ENCODE measurements at regions not wholly inside any gene's neighbourhood (a gene's known extent, or its start where the extent isn't known, plus 50 kb on each side); places are given as distances from the start of the nearest gene placed in this dataset.

DNA sequence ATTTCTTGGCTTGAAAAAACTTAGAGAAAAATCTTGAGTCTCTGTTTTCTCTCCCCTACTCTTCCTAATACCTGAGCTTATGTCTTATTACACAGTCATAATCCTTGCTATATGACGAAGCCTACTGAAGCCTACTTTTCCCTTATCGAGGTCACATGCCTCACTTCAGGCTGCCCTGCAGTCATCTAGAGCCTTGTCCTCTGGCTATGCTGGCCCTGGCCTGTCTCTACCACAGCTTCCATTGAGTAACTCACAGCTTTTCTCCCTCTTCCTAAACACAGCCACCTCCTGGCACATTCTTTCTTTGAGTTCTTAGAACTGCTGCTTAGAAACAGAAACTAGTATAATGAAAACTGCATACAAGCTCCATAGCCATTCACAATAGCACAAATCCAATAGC is 1698.3 kb downstream of the STIM2 start:
- DNase-seq: no peak
- intact Hi-C loops (cut with micrococcal nuclease): no loop called here
- no peak overlapping the region for H3K27ac Mint-ChIP-seq
- peaks cover 0 to 10% (median 1%) of the 10 kb centered on the region in 8 donors for H3K9me3 Mint-ChIP-seq
- Histone ChIP-seq H3K27me3 (ENCODE audit: insufficient read depth, low read length) (no peaks in the 10 kb centered on the region), H3K36me3 (ENCODE audit: insufficient read depth, low read length) (no peaks in the 10 kb centered on the region), H3K27ac (ENCODE audit: low read depth, low read length) (no peak overlapping the region), H3K9me3 (ENCODE audit: control insufficient read depth in 1 of 2, low read length in 2 of 2) (no peaks in the 10 kb centered on the region), H3K4me3 (ENCODE audit: low read length in 2 of 2) (no peak overlapping the region), H3K4me1 (ENCODE audit: insufficient read depth, low read length) (no peaks in the 10 kb centered on the region)
- H3K4me1 Mint-ChIP-seq: no peaks in the 10 kb centered on the region
- H3K4me3 Mint-ChIP-seq: no peak overlapping the region
- CTCF ChIA-PET (ENCODE audit: partially characterized antibody): no interaction called here
- POLR2A ChIA-PET (ENCODE audit: partially characterized antibody): no interaction called here
- no peaks in the 10 kb centered on the region for H3K36me3 Mint-ChIP-seq
- H3K27me3 Mint-ChIP-seq: no peaks in the 10 kb centered on the region

DNA sequence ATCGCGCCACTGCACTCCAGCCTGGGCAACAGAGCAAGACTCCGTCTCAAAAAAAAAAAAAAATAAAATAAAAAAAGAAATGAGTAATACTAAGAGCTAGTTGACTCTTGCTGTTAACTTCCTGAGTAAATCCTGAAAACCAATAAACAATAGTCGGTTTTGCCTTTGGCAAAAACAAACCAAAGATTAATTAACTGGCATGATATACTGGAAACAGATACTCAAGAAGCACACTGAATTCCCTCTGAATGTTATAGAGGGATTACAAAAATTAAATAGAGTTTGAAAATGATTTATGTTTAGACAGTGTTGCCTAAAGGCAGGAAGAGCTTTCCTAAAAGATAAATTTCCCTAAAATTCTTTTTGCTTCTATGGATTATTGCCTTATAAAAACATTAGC is 1702.3 kb downstream of the STIM2 start:
- Mint-ChIP-seq H3K4me3 (no peak overlapping the region), H3K4me1 (no peaks in the 10 kb centered on the region), H3K27me3 (no peaks in the 10 kb centered on the region), H3K9me3 (peaks cover 0 to 13% (median 6%) of the 10 kb centered on the region in 8 donors), H3K27ac (no peak overlapping the region), H3K36me3 (no peaks in the 10 kb centered on the region)
- no peaks in the 10 kb centered on the region for H3K36me3 ChIP-seq (ENCODE audit: insufficient read depth, low read length)
- H3K27me3 ChIP-seq (ENCODE audit: insufficient read depth, low read length): no peaks in the 10 kb centered on the region
- no peaks in the 10 kb centered on the region for H3K4me1 ChIP-seq (ENCODE audit: insufficient read depth, low read length)
- intact Hi-C loops (cut with micrococcal nuclease): no loop called here
- ChIA-PET CTCF (ENCODE audit: partially characterized antibody) (no interaction called here), POLR2A (ENCODE audit: partially characterized antibody) (no interaction called here)
- no peak overlapping the region for H3K4me3 ChIP-seq (ENCODE audit: low read length in 2 of 2)
- DNase-seq: no peak
- H3K9me3 ChIP-seq (ENCODE audit: control insufficient read depth in 1 of 2, low read length in 2 of 2): no peaks in the 10 kb centered on the region
- no peak overlapping the region for H3K27ac ChIP-seq (ENCODE audit: low read depth, low read length)

DNA sequence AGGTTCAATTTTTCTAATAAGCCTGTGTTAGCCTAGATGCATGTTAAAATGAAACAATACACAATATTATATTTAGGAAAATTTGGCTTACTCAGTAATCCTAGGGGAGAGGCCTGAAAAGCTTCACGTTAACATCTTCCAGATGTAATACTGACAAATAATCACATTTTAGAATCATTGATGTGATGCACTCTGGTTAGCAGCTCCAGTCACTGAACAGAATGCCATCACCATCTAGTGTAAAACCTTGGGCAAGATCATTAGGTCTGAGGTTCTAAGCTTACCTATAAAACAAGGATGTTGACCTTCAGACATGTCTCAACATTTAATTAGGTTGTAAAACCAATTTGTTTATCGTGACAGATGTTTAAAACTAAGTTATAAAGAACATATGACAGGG is 1704.8 kb downstream of the STIM2 start:
- ChIA-PET POLR2A (ENCODE audit: partially characterized antibody) (no interaction called here), CTCF (ENCODE audit: partially characterized antibody) (no interaction called here)
- no peak overlapping the region for H3K4me3 Mint-ChIP-seq
- no peak for DNase-seq
- H3K9me3 ChIP-seq (ENCODE audit: control insufficient read depth in 1 of 2, low read length in 2 of 2): no peaks in the 10 kb centered on the region
- no peak overlapping the region for H3K27ac ChIP-seq (ENCODE audit: low read depth, low read length)
- no peaks in the 10 kb centered on the region for H3K4me1 Mint-ChIP-seq
- no peak overlapping the region for H3K4me3 ChIP-seq (ENCODE audit: low read length in 2 of 2)
- H3K27me3 ChIP-seq (ENCODE audit: insufficient read depth, low read length): no peaks in the 10 kb centered on the region
- no peaks in the 10 kb centered on the region for H3K27me3 Mint-ChIP-seq
- H3K36me3 ChIP-seq (ENCODE audit: insufficient read depth, low read length): no peaks in the 10 kb centered on the region
- H3K27ac Mint-ChIP-seq: no peak overlapping the region
- H3K9me3 Mint-ChIP-seq: peaks cover 2 to 20% (median 11%) of the 10 kb centered on the region in 8 donors
- no peaks in the 10 kb centered on the region for H3K4me1 ChIP-seq (ENCODE audit: insufficient read depth, low read length)
- intact Hi-C loops (cut with micrococcal nuclease): no loop called here
- H3K36me3 Mint-ChIP-seq: peaks cover 0 to 4% of the 10 kb centered on the region in 2 donors

DNA sequence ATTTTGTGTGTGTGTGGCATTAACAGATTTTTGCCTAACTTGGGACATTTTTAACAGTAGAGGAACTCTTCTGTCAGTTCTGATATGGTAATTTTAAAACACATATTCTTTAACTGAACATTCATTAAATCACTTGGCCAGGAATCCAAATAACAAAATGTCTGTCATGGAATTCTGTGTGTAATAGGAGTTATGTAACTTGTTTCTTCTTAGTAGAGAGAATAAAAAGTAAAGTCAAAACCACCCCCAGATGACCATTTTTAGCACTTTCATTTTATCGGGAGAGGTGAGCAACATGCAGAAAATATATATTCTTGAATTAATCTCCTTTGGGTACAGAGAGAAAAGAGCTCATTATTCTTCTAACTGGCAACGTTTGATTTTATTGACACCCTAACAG is 1740.3 kb downstream of the STIM2 start:
- Histone ChIP-seq H3K4me1 (ENCODE audit: insufficient read depth, low read length) (no peaks in the 10 kb centered on the region), H3K4me3 (ENCODE audit: low read length in 2 of 2) (no peak overlapping the region), H3K27ac (ENCODE audit: low read depth, low read length) (no peak overlapping the region), H3K36me3 (ENCODE audit: insufficient read depth, low read length) (no peaks in the 10 kb centered on the region), H3K27me3 (ENCODE audit: insufficient read depth, low read length) (no peaks in the 10 kb centered on the region), H3K9me3 (ENCODE audit: control insufficient read depth in 1 of 2, low read length in 2 of 2) (no peaks in the 10 kb centered on the region)
- no peaks in the 10 kb centered on the region for H3K27me3 Mint-ChIP-seq
- H3K4me3 Mint-ChIP-seq: no peak overlapping the region
- H3K4me1 Mint-ChIP-seq: no peaks in the 10 kb centered on the region
- ChIA-PET CTCF (ENCODE audit: partially characterized antibody) (no interaction called here), POLR2A (ENCODE audit: partially characterized antibody) (no interaction called here)
- peaks cover 0 to 11% (median 5%) of the 10 kb centered on the region in 8 donors for H3K9me3 Mint-ChIP-seq
- no peaks in the 10 kb centered on the region for H3K36me3 Mint-ChIP-seq
- intact Hi-C loops (cut with micrococcal nuclease): no loop called here
- DNase-seq: no peak
- no peak overlapping the region for H3K27ac Mint-ChIP-seq

DNA sequence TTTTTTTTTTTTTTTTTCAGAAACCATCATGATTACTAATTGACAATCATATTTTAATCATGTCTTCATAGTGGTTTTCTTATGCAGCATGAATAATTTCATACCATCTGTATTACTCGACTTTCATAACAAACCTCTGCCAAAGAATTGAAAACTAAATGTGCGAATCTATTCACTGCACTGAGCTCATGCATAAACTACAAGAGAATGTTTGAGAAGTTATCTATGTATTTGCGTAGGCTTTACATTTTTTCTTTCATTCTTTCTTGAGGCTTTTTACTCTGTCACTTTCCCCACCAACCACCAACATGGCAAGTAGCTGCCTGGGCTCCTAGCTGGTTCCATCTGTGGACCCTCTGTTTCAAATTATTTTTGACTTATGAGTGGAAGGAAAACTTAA is 1761.0 kb downstream of the STIM2 start:
- CTCF ChIA-PET (ENCODE audit: partially characterized antibody): no interaction called here
- no peaks in the 10 kb centered on the region for H3K36me3 Mint-ChIP-seq
- Histone ChIP-seq H3K9me3 (ENCODE audit: control insufficient read depth in 1 of 2, low read length in 2 of 2) (no peaks in the 10 kb centered on the region), H3K36me3 (ENCODE audit: insufficient read depth, low read length) (no peaks in the 10 kb centered on the region), H3K27ac (ENCODE audit: low read depth, low read length) (no peak overlapping the region), H3K4me1 (ENCODE audit: insufficient read depth, low read length) (no peaks in the 10 kb centered on the region), H3K4me3 (ENCODE audit: low read length in 2 of 2) (no peak overlapping the region), H3K27me3 (ENCODE audit: insufficient read depth, low read length) (no peaks in the 10 kb centered on the region)
- DNase-seq: no peak
- peaks cover 0 to 17% (median 5%) of the 10 kb centered on the region in 8 donors for H3K9me3 Mint-ChIP-seq
- H3K4me3 Mint-ChIP-seq: no peak overlapping the region
- POLR2A ChIA-PET (ENCODE audit: partially characterized antibody): no interaction called here
- no peaks in the 10 kb centered on the region for H3K27me3 Mint-ChIP-seq
- H3K4me1 Mint-ChIP-seq: no peaks in the 10 kb centered on the region
- intact Hi-C loops (cut with micrococcal nuclease): no loop called here
- H3K27ac Mint-ChIP-seq: no peak overlapping the region

DNA sequence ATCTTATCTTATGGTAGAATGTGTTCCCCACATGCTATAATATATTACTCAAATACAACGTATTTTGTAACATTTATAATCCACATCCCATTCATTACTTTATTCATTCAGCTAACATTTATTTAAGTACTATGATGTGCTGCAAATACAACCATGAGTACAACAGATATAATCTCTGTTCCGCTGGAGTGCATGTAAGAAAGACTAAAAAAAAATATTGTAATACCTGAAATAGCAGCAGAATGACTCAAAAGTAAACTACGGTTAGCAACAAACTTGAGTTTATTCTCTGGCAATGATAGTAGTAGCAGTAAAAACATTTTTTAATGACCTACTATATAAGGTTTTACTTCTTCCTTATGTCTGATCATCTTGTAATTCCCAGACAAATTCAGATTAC is 1776.3 kb downstream of the STIM2 start:
- Mint-ChIP-seq H3K27me3 (no peaks in the 10 kb centered on the region), H3K36me3 (no peaks in the 10 kb centered on the region), H3K4me1 (no peaks in the 10 kb centered on the region), H3K27ac (no peak overlapping the region), H3K9me3 (peaks cover 0 to 17% (median 5%) of the 10 kb centered on the region in 8 donors), H3K4me3 (no peak overlapping the region)
- no peak overlapping the region for H3K27ac ChIP-seq (ENCODE audit: low read depth, low read length)
- H3K4me3 ChIP-seq (ENCODE audit: low read length in 2 of 2): no peak overlapping the region
- ChIA-PET POLR2A (ENCODE audit: partially characterized antibody) (no interaction called here), CTCF (ENCODE audit: partially characterized antibody) (no interaction called here)
- H3K27me3 ChIP-seq (ENCODE audit: insufficient read depth, low read length): no peaks in the 10 kb centered on the region
- H3K4me1 ChIP-seq (ENCODE audit: insufficient read depth, low read length): no peaks in the 10 kb centered on the region
- H3K9me3 ChIP-seq (ENCODE audit: control insufficient read depth in 1 of 2, low read length in 2 of 2): no peaks in the 10 kb centered on the region
- H3K36me3 ChIP-seq (ENCODE audit: insufficient read depth, low read length): no peaks in the 10 kb centered on the region
- intact Hi-C loops (cut with micrococcal nuclease): no loop called here
- DNase-seq: no peak

DNA sequence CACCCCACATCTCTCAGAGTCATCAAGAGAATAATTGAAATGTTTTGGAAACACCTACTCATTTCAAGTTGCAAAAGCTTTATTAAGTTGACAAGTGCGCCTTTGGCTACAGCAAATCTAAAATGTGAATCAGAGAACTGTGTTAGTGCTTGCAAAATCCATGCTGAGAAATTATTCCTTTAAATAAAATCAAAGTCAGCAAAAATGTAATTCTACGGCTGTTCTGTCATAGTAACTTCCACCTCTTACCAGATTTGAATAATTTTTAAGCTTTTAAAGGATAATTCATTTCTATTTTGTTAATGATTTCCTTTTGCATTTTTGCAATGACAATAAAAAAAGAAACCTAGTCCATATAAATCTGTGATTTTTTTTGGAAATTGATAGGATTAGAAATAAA is 1779.1 kb downstream of the STIM2 start:
- no peaks in the 10 kb centered on the region for H3K36me3 ChIP-seq (ENCODE audit: insufficient read depth, low read length)
- no peak overlapping the region for H3K27ac ChIP-seq (ENCODE audit: low read depth, low read length)
- no peak overlapping the region for H3K27ac Mint-ChIP-seq
- peaks cover 0 to 9% (median 2%) of the 10 kb centered on the region in 8 donors for H3K9me3 Mint-ChIP-seq
- CTCF ChIA-PET (ENCODE audit: partially characterized antibody): no interaction called here
- intact Hi-C loops (cut with micrococcal nuclease): no loop called here
- H3K27me3 ChIP-seq (ENCODE audit: insufficient read depth, low read length): no peaks in the 10 kb centered on the region
- H3K4me1 ChIP-seq (ENCODE audit: insufficient read depth, low read length): no peaks in the 10 kb centered on the region
- H3K4me3 Mint-ChIP-seq: no peak overlapping the region
- H3K27me3 Mint-ChIP-seq: no peaks in the 10 kb centered on the region
- no peaks in the 10 kb centered on the region for H3K4me1 Mint-ChIP-seq
- no peak for DNase-seq
- no peak overlapping the region for H3K4me3 ChIP-seq (ENCODE audit: low read length in 2 of 2)
- no peaks in the 10 kb centered on the region for H3K36me3 Mint-ChIP-seq
- POLR2A ChIA-PET (ENCODE audit: partially characterized antibody): no interaction called here
- no peaks in the 10 kb centered on the region for H3K9me3 ChIP-seq (ENCODE audit: control insufficient read depth in 1 of 2, low read length in 2 of 2)

DNA sequence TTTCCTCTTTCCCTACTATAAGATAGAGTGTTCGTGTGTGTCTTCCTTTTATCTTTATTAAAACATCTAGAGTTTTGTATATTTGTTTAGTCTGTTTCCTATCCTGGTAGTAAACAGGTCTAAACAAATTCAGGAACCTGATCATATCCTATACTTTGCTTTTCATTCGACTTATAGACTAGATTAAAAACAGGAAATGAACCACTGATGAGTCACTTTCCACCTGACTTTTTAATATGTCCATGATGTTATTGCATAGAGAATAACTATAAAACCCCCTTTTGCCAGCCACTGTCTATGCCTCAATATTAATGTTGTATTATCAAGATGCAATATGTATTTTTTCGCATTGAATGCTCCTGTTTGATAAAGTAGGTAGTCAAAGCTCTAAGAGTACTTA is 1794.0 kb downstream of the STIM2 start:
- Histone ChIP-seq H3K27me3 (ENCODE audit: insufficient read depth, low read length) (no peaks in the 10 kb centered on the region), H3K4me3 (ENCODE audit: low read length in 2 of 2) (no peak overlapping the region), H3K36me3 (ENCODE audit: insufficient read depth, low read length) (no peaks in the 10 kb centered on the region), H3K9me3 (ENCODE audit: control insufficient read depth in 1 of 2, low read length in 2 of 2) (no peaks in the 10 kb centered on the region), H3K4me1 (ENCODE audit: insufficient read depth, low read length) (no peaks in the 10 kb centered on the region), H3K27ac (ENCODE audit: low read depth, low read length) (no peak overlapping the region)
- Mint-ChIP-seq H3K27ac (no peak overlapping the region), H3K4me3 (no peak overlapping the region), H3K4me1 (no peaks in the 10 kb centered on the region), H3K36me3 (no peaks in the 10 kb centered on the region), H3K27me3 (no peaks in the 10 kb centered on the region), H3K9me3 (peaks cover 0 to 25% (median 5%) of the 10 kb centered on the region in 8 donors)
- ChIA-PET POLR2A (ENCODE audit: partially characterized antibody) (no interaction called here), CTCF (ENCODE audit: partially characterized antibody) (interaction anchor here (0.6 kb wide), 1 partner anchor 1460 kb away, joined by 3 read pairs; no protein-coding TSS in a partner anchor)
- no peak for DNase-seq
- intact Hi-C loops (cut with micrococcal nuclease): no loop called here

All from CD4-positive, alpha-beta memory T cell (primary cell).